B cell (primary cell): ENCODE measurements at regions not wholly inside any gene's neighbourhood (a gene's known extent, or its start where the extent isn't known, plus 50 kb on each side); places are given as distances from the start of the nearest gene placed in this dataset.

ENCODE experiments used
- CTCF ChIP-seq: fragments of 200-600 bp; IDR thresholded peaks from one replicate; pipeline ENCODE4 v1.8.0; 2022; ENCODE audit warnings: antibody characterized with exemption, mild to moderate bottlenecking
- EZH2 ChIP-seq: IDR thresholded peaks from 2 replicates; pipeline ENCODE4 v1.6.1; 2012; ENCODE audit warnings: borderline replicate concordance, low read depth, mild to moderate bottlenecking, moderate library complexity, low read length; ENCODE audit not compliant: insufficient read depth, poor library complexity, severe bottlenecking

GRCh38 chr13:110811008-110811720 is 97.7 kb downstream of the ING1 start:
- TF ChIP-seq EZH2 (no peak), CTCF (no peak)
